TTC549 (cell line): ENCODE measurements at regions not wholly inside any gene's neighbourhood (a gene's known extent, or its start where the extent isn't known, plus 50 kb on each side); places are given as distances from the start of the nearest gene placed in this dataset.
"Not testable (repeated sequence)": the region's sequence is repeated elsewhere in the genome, so short reads cannot be mapped to it uniquely, and the experiment has no call there.

Experiments
- FAIRE-seq: peaks from 2 replicates; lab custom pipeline; 2012; peaks lifted over from hg19 to GRCh38; lab: Jason Lieb, UNC

- FAIRE-seq, result no peak
Observed at GRCh38 chrX:15116900-15117299, 153.0 kb downstream of the ASB9 start.

GRCh38 chrX:15114743-15115566 is 154.9 kb downstream of the ASB9 start:
- no peak for FAIRE-seq

- no peak for FAIRE-seq
Observed at GRCh38 chrX:15107367-15107988, 162.4 kb downstream of the ASB9 start.

- FAIRE-seq, result no peak
Observed at GRCh38 chrX:15098505-15098904, 171.4 kb downstream of the ASB9 start.

GRCh38 chrX:15087747-15088146 is 182.1 kb downstream of the ASB9 start:
- FAIRE-seq, result no peak

GRCh38 chrX:15073313-15073712 is 196.6 kb downstream of the ASB9 start:
- FAIRE-seq, result no peak

- no peak for FAIRE-seq
Observed at GRCh38 chrX:15072880-15073279, 197.0 kb downstream of the ASB9 start.

GRCh38 chrX:15072259-15072658 is 197.6 kb downstream of the ASB9 start:
- no peak for FAIRE-seq

GRCh38 chrX:15059474-15059873 is 186.3 kb downstream of the MOSPD2 start:
- FAIRE-seq, result no peak

- no peak for FAIRE-seq
Observed at GRCh38 chrX:15056044-15056443, 182.8 kb downstream of the MOSPD2 start.

GRCh38 chrX:15055146-15055930 is 182.1 kb downstream of the MOSPD2 start:
- no peak for FAIRE-seq

GRCh38 chrX:15050395-15050794 is 177.2 kb downstream of the MOSPD2 start:
- FAIRE-seq, result no peak

- FAIRE-seq, result no peak
Observed at GRCh38 chrX:15043538-15043937, 170.3 kb downstream of the MOSPD2 start.

- no peak for FAIRE-seq
Observed at GRCh38 chrX:15033917-15034316, 160.7 kb downstream of the MOSPD2 start.

- no peak for FAIRE-seq
Observed at GRCh38 chrX:15017491-15017890, 144.3 kb downstream of the MOSPD2 start.

- FAIRE-seq, result no peak
Observed at GRCh38 chrX:15016051-15016450, 142.8 kb downstream of the MOSPD2 start.

GRCh38 chrX:15014281-15014680 is 141.1 kb downstream of the MOSPD2 start:
- FAIRE-seq, result no peak

- no peak for FAIRE-seq
Observed at GRCh38 chrX:15013461-15013860, 140.2 kb downstream of the MOSPD2 start.

GRCh38 chrX:14997271-14997670 is 124.0 kb downstream of the MOSPD2 start:
- no peak for FAIRE-seq

GRCh38 chrX:14984425-14984824 is 111.2 kb downstream of the MOSPD2 start:
- not testable (repeated sequence) for FAIRE-seq
